NCI-H2171 (cell line): ENCODE measurements at regions not wholly inside any gene's neighbourhood (a gene's known extent, or its start where the extent isn't known, plus 50 kb on each side); places are given as distances from the start of the nearest gene placed in this dataset.
"Not testable (repeated sequence)": the region's sequence is repeated elsewhere in the genome, so short reads cannot be mapped to it uniquely, and the experiment has no call there.

Experiments used
- DNase-seq: peaks from one replicate; lab custom pipeline; 2025; lab: John Stamatoyannopoulos, UW

DNA sequence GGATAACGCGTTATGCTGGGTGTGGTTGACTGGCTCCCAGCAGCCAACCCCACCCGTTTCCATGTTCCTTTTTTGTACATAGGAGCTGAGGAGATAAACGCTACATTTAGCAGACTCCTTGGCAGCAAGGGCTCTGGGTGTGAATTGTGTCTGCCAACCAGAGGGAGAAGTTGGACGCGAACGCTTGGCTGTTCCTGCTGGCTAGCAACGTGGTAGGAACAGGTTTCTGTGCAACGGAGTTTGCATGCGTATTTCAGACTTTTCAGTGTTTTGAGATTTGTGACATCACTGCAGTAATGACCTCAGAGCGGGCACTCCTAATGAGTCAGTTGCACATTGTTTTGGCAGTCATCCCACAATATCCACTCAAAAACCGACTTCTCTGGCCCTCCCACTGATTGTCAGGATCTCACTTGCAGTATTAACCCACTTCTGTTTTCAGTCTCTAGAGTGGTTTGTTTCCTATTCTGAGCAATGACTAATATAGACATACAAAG is 98.7 kb upstream of the RGS1 start:
- DNase-seq: no peak

DNA sequence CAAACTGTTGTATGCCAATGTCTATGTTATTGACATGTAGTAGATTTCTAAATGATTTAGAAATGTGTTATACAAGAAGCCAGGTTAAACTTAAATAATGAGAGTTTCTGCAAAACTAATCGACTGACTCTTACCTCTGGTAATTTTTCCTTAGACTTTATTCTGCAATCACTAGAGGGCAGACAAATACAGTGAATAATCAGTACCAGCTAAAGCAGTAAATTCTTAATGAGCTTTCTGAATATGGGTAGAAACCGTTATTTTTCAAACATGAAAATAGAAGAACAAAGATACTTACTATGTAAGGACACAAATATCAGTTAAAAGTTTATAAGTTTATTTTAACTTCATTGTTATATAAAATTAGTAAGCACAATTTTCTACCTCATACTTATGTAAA is 97.9 kb upstream of the RGS1 start:
- DNase-seq: no peak

DNA sequence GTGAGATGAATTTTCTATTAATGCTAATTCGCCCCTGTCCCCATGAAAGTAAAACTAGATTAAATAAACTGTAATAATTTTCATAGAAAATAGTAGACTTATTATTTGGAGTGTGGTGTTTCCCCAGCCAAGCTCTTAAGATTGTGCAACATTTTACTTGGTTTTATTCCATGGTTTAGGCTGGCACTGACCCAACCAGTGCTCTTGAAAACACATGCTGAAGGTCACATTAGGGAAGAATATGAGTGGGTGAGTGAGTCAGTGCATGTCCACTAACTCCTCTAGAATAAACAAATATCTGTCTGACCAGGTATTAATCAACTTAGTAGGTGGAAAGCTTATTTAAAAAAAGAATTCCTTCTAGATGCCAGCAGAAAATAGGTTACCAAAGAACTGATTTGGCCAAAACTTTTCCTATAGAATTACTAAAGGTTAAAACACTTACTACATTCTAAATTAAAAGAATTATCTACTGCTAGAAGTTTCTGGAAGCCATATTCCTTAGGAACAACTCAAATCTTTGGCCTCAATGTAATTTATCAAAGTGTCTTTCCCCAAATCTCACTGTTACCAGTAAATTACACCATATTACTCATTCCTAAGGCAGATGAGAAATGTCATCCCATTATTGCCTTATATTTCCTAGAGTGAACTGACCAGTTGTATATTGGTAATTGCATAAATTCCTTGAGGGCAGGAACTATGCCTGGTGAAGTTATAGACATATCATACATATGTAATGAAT is 89.7 kb upstream of the RGS1 start:
- no peak for DNase-seq

DNA sequence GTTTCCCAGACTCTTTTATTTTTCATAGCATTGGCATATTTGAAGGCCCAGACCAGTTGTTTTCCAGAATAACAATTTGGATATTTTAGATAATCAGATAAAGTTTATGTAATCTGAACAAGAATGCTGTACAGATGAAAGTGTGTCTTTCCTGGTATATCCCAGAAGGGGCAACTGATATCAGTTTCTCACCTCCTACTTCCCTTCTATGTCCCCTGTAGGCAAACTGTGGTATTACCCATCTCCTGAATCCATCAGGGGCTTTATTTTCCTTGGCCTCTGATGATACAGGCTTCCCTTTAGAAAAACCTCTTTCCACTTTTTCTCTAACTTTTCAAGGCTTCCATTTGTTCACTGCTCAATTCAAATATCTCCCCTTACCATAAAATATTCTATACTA is 87.5 kb upstream of the RGS1 start:
- no peak for DNase-seq

DNA sequence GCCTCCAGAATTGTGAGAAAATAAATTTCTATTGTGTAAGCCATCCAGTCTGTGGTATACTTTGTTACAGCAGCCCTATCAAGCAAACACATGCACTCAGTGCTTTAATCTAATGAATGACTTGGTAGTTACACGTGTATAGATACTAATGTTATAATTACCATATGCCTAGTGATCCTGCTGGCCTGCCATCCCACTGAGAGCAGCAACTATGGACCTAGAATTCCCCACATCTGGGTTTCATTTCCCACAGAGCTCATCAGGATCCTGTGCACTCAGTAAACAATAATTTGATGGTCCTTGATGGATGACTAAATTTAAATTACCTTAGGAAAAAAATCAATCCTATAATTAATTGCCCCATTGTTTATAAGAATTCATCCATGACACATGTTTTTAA is 86.5 kb upstream of the RGS1 start:
- no peak for DNase-seq

DNA sequence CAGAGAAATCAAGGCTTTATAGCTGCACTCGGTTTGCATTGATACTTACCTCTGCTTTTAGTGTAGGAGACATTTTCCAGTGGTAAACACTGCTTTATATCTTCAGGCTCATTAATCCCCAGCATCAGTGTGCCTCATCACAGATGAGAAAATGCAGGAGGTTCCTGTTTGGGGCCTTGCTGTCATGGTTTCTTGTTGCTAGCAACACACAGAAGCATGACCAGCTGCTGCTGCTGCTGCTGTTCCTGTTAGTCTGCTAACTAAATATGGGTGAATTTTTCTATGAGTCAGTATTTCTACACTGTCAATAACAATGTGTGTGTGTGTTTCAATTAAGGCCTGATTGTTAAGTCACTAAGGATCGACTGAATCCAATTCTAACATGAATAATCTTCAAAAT is 85.8 kb upstream of the RGS1 start:
- DNase-seq: peak; percentile 61

DNA sequence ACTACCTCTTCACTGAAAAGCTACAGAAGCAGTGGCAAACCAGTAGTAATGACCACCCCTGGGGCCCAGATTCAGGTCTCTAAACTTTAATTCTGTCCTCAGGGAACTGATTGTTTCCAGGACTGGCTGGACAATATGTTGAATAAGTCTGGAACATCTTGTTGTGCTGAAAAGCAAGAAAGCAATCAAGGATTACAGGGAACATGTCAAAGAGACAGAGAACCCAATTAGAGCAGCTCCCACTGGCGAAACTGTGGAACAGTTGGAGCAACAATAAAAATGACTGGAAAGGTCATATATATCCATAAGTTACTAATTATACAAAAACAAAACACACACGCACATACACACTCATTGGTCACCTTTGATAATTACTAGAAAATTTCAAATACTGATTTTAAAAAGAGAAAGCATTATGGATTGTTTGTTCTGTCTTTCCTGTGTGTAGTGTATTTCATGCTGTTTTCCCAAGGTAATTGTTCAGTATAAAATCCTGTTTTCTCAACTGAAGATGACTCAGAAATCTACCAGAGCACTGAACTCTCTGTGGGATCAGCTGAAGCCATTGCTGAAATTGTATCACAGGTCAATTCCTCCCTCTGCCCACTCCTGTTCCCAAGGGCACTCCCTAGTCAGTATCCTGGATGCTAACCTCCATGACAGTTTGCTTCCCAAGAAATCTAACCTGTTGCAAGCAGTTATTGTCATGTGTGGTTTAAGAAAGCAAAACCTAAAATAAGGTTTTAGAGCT is 83.6 kb upstream of the RGS1 start:
- DNase-seq: no peak

DNA sequence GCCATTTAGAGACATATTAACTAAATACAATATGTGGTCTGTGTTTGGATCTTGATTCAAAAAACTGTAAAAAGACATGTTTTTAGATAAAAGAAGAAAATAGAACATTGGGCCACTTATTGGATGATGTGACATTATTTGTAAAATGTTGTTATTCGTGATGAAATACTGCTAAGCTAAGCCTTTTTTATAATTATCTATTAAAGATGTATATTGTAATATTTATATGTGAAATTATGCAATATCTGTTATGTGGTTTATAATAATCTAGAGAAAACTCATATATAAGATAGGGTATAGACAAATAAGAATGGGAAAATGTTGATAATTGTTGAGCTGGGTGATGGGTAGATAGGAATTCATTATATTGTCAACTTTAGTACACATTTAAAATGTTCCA is 82.0 kb upstream of the RGS1 start:
- no peak for DNase-seq

DNA sequence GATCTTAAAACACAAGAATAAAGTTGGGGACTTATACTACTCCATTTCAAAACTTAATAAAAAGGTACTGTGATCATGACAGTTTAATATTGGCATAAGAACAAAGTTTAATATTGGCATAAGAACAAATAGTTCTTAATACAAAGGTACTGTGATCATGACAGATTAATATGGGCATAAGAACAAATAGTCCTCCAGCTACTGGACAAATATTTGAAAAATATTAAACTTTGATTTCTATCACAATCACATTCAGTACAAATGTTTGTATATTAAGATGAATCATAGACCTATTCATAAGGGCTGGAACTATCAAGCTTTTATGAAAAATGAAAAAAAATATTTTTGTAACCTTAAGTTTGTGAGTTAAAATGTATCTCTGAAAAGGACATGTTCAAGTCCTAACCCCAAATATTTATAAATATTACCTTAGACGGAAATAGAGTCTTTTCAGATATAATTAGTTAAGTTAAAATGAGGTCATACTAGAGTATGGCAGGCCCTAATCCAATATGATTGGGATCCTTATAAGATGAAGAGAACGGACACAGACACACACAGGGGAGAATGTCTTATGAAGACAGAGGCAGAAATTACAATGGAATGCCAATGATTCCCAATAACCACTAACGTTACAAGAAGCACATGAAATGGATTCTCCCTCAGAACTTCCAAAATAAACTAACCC is 79.1 kb upstream of the RGS1 start:
- DNase-seq: no peak

DNA sequence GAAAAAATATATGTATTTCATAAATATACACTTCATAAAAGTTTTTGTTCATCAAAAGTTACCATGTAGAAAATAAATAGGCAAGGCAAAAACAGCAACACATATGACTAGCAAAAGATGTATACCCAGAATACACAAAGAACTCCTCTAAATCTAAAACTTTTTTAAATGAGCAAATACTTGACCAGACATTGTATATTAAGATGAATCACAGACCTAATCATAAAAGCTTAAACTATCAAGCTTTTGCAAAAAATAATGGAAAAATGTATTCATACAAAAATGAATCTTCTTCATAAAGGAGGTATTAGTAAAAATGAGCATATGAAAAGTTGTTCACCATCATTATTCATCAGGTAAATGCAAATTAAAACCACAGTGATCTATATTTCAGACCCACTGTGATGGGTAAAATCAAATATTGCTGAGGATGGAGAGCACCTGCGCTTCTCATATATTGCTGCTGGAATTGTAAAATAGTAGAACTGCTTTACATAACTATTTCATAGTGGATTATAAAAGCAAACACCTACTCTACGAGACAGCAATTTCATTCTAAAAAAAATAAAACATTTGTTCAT is 78.3 kb upstream of the RGS1 start:
- no peak for DNase-seq

DNA sequence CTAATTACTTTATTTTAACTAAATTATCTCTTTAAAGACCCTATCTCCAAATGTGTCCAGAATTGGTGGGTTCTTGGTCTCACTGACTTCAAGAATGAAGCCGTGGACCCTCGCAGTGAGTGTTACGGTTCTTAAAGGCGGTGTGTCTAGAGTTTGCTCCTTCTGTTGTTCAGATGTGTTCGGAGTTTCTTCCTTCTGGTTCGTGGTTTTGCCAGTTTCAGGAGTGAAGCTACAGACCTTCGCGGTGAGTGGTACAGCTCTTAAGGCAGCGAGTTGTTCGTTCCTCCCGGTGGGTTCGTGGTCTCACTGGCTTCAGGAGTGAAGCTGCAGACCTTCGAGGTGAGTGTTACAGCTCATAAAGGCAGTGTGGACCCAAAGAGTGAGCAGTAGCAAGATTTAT is 77.5 kb upstream of the RGS1 start:
- DNase-seq: not testable (repeated sequence)

DNA sequence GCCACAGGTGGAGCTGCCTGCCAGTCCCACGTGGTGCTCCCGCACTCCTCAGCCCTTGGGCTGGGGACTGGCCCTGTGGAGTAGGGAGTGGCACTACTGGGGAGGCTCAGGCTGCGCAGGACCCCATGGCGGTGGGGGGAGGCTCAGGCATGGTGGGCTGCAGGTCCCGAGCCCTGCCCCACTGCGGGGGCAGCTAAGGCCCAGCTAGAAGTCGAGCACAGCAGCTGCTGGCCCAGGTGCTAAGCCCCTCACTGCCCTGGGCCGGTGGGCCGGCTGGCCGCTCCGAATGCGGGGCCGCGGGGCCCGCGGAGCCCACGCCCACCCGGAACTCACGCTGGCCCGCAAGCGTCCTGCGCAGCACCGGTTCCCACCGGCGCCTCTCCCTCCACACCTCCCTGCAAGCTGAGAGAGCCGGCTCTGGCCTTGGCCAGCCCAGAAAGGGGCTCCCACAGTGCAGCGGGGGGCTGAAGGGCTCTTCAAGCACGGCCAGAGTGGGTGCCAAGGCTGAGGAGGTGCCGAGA is 76.5 kb upstream of the RGS1 start:
- DNase-seq: not testable (repeated sequence)

DNA sequence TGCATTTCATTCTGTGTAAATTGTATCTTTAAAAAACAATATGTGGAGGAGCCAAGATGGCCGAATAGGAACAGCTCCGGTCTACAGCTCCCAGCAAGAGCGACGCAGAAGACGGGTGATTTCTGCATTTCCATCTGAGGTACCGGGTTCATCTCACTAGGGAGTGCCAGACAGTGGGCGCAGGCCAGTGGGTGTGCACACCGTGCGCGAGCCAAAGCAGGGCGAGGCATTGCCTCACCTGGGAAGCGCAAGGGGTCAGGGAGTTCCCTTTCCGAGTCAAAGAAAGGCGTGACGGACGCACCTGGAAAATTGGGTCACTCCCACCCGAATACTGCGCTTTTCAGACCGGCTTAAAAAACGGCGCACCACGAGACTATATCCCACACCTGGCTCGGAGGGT is 75.0 kb upstream of the RGS1 start:
- DNase-seq: not testable (repeated sequence)

DNA sequence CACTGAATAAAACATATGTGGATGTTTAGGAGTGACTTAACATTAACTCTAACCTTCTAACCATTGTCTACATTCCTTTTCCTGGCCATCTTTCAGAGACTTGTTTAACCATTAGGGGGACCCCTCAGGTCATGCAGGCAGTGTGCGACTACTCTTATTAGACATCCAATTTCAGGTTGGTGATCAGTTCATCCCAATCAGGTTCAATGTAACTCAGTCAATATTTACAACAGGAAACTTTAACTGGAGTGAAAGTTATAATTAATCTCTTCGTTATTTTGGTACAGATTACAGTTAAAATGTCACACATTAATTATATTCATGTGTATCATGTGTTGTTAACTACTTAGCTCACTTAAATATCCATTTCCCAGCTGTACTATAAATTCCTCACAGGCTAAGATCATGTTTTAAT is 68.8 kb upstream of the RGS1 start:
- DNase-seq: no peak

DNA sequence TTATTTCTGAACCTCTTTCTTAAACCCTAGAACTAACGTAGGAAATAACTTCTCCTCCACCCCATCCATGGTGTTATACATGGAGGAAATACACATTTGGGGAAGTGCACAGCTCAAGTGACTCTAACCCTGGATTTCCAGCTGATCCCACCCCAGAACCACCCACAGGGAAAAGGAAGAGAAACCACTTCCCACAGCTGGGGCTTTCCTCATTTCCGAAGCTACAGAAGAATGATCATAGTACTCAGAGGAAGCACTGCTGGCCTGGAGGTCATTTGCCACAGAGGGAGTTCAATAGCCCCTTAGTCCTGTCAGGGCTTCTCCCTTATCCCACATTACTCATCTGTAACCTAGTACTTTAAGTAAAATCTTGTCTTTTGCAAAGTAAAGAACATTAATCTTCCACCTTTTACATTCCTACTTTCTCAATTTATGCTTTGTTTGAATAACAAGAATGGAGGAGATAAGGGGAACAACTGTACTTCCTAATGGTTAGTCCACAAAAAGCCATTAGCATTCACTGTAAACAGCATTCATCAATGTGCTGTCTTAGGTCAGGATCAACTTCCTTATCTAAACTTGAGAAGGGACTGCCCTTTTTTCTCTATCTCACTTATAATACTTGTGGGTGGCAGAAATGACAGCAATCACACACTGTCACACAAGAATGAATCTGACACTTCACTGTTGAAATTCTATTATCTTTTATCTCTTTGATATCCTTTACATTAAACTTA is 63.0 kb upstream of the RGS1 start:
- DNase-seq: no peak

DNA sequence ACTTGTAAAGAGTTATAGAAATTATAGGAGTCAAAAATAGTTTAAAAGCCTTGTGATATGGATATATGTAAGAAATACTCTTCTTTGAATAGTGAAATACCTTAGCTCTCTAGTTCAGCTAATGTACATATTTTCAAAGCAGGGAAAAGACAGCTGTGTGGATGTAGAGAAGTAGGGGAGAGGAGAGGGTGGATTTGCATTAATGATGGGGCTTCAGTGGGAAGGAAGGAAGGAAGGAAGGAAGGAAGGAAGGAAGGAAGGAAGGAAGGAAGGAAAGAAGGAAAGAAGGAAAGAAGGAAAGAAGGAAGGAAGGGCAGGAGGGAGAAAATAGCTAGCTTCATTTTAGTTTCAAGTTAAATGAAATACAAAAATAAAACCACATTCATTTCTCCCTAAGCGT is 62.4 kb upstream of the RGS1 start:
- DNase-seq: no peak

DNA sequence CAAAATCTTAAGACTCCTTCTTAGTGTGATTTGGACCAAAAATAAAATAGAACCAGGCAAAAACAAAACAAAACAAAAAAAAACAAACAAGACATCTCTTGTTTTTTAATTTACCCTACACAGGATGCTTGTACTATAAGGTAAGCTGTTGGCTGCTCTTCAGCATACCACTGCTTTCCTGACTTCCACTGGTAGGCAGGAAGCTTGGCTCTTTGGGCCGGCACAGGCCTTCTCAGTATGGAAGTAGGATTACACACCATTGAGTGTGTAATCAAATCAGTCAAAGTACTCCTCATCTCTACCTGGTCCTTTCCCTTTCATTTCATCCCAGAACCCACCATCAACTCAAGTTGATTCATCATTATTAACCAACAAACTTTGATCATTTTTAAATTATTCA is 61.9 kb upstream of the RGS1 start:
- no peak for DNase-seq

DNA sequence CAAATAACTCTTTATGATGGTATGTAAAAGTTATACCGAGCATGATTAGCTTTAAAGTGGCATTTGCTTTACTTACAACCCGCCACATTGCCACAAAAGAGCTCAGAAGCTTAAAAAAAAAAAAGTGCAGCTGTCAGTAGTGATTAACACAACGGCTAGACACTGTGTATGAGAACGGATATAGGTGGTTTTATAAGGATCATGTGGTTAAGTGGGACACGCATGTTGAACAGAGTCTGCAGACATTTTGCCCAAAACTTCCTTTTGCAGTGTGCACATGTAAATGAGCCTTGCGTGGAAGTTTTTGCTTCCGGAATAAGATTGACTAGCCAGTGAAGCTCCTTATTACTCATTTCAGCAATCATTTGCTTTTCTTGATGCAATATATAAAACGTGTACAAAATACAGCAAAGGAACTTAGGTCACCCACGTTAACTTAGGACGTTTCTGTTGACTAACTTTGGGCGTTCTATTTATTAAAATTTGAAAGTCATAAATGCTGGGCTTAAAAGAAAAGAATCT is 58.7 kb upstream of the RGS1 start:
- no peak for DNase-seq

DNA sequence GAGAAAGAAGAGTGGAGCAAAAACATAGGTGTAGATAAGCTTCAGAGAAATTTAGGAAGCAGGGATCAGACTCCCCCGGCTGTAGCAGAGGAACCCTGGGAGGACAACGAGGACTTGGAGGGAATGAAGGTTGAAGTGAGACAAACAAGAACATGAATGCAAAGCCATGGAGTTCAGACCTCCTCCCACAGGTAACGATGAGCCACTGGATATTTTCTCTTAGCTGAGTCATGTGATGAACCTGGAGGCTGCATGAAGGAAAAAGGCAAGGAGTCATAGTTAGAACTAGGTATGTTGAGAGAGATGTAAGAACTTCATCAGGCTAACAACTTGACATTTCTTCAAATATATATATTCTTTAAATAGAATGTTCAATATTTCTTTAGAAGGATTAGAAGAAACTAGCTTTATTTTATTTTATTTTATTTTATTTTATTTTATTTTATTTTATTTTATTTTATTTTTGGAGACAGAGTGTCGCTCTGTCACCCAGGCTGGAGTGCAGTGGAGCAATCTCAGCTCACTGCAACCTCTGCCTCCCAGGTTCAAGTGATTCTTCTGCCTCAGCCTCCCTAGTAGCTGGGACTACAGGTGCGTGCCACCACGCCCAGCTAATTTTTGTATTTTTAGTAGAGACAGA is 57.7 kb upstream of the RGS1 start:
- not testable (repeated sequence) for DNase-seq

DNA sequence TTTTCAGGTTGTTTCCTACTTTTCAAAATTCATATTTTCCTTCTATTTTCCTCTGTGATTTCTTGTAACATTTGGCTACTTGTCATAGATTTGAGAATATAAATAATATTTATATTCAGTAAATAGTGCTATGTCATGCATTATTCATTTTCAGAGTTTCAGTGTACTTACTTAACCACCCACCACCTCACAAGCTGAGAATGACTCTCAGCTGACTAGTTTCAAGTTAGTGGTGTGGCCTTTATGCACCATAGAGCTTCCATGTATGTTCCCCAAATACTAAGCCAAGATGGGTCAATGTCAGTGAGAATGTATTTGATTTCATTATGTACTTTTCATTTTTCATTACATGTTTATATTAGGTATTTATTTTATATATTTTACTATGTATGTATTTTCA is 56.9 kb upstream of the RGS1 start:
- no peak for DNase-seq

DNA sequence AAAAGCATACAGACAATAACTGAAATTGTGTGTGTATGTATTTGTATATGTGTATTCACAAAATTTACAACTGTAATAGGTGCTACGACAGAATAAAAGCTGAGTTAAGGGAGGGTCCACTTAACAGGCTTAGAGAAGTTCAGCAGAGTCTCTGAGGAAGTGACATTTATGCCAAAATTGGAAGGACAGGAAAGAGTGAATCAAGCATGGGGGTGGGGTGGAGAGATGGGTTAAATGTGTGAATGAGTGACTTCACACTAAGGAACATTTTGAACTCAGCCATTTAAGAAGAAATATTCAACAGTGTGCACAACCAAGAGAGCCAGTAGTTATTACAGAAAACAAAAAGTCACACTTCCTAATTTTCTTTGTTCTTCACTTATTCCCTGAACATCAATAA is 53.8 kb upstream of the RGS1 start:
- no peak for DNase-seq
